ENCODE measurements at regions not wholly inside any gene's neighbourhood (a gene's known extent, or its start where the extent isn't known, plus 50 kb on each side); places are given as distances from the start of the nearest gene placed in this dataset.
"Not testable (repeated sequence)": the region's sequence is repeated elsewhere in the genome, so short reads cannot be mapped to it uniquely, and the experiment has no call there.

GRCh38 chr2:155879900-155880299, 452.6 kb downstream of the NR4A2 start:
- not testable (repeated sequence) for DNase-seq

GRCh38 chr2:155872396-155872795, 460.1 kb downstream of the NR4A2 start:
- no peak for DNase-seq

- DNase-seq = no peak
Observed at GRCh38 chr2:155871940-155872339, 460.6 kb downstream of the NR4A2 start.

- no peak for DNase-seq
Observed at GRCh38 chr2:155867564-155867963, 465.0 kb downstream of the NR4A2 start.

- DNase-seq = no peak
Observed at GRCh38 chr2:155866477-155866876, 466.0 kb downstream of the NR4A2 start.

- no peak for DNase-seq
Observed at GRCh38 chr2:155852156-155852555, 480.4 kb downstream of the NR4A2 start.

GRCh38 chr2:155846259-155846658, 486.3 kb downstream of the NR4A2 start:
- DNase-seq = no peak

GRCh38 chr2:155844461-155844860, 488.1 kb downstream of the NR4A2 start:
- no peak for DNase-seq

- DNase-seq = no peak
Observed at GRCh38 chr2:155842103-155842502, 490.4 kb downstream of the NR4A2 start.

- no peak for DNase-seq
Observed at GRCh38 chr2:155841442-155841841, 491.1 kb downstream of the NR4A2 start.

- DNase-seq = no peak
Observed at GRCh38 chr2:155840661-155841060, 491.9 kb downstream of the NR4A2 start.

- DNase-seq = no peak
Observed at GRCh38 chr2:155839991-155840390, 492.5 kb downstream of the NR4A2 start.

GRCh38 chr2:155839436-155839835, 493.1 kb downstream of the NR4A2 start:
- no peak for DNase-seq

- DNase-seq = no peak
Observed at GRCh38 chr2:155836439-155836838, 496.1 kb downstream of the NR4A2 start.

GRCh38 chr2:155830817-155831579, 501.5 kb downstream of the NR4A2 start:
- DNase-seq = no peak

GRCh38 chr2:155830351-155830750, 502.2 kb downstream of the NR4A2 start:
- DNase-seq = no peak

GRCh38 chr2:155825876-155826275, 506.6 kb downstream of the NR4A2 start:
- peak; percentile 6 for DNase-seq

GRCh38 chr2:155815851-155816250, 516.7 kb downstream of the NR4A2 start:
- peak; percentile 20 for DNase-seq

GRCh38 chr2:155815275-155815674, 517.2 kb downstream of the NR4A2 start:
- no peak for DNase-seq

- no peak for DNase-seq
Observed at GRCh38 chr2:155810411-155810810, 522.1 kb downstream of the NR4A2 start.

- no peak for DNase-seq
Observed at GRCh38 chr2:155802888-155803287, 529.6 kb downstream of the NR4A2 start.

- DNase-seq = no peak
Observed at GRCh38 chr2:155792666-155793065, 539.9 kb downstream of the NR4A2 start.

GRCh38 chr2:155770516-155770915, 562.0 kb downstream of the NR4A2 start:
- no peak for DNase-seq

- no peak for DNase-seq
Observed at GRCh38 chr2:155766342-155767115, 566.0 kb downstream of the NR4A2 start.

Measured in hematopoietic multipotent progenitor cell treated with erythropoietin and hydrocortisone succinate and interleukin-3 and kit ligand, for 8 days (in vitro differentiated cells).